GM21529 (cell line): ENCODE measurements at regions not wholly inside any gene's neighbourhood (a gene's known extent, or its start where the extent isn't known, plus 50 kb on each side); places are given as distances from the start of the nearest gene placed in this dataset.

Experiments used
- ATAC-seq: cut with Tn5 transposase; IDR thresholded peaks from one replicate; pipeline ENCODE4 v1.9.1; 2021; ENCODE audit not compliant: unreplicated experiment

- ATAC-seq, result no peak
These were observed 339.6 kb downstream of the ENC1 start for GRCh38 chr5:74300808-74301389.

GRCh38 chr5:74299833-74300232 lies 340.7 kb downstream of the ENC1 start:
- no peak for ATAC-seq

GRCh38 chr5:74296685-74297408 lies 343.7 kb downstream of the ENC1 start:
- ATAC-seq, result no peak

GRCh38 chr5:74295676-74296075 lies 344.9 kb downstream of the ENC1 start:
- no peak for ATAC-seq

GRCh38 chr5:74295141-74295540 lies 345.4 kb downstream of the ENC1 start:
- ATAC-seq, result no peak

- ATAC-seq, result peak; percentile 84
These were observed 346.3 kb downstream of the ENC1 start for GRCh38 chr5:74294231-74294705.

- no peak for ATAC-seq
These were observed 347.3 kb downstream of the ENC1 start for GRCh38 chr5:74293182-74293581.

GRCh38 chr5:74290634-74291241 lies 349.8 kb downstream of the ENC1 start:
- ATAC-seq, result no peak

- no peak for ATAC-seq
These were observed 350.8 kb downstream of the ENC1 start for GRCh38 chr5:74289691-74290090.

GRCh38 chr5:74289238-74289637 lies 351.3 kb downstream of the ENC1 start:
- no peak for ATAC-seq

- no peak for ATAC-seq
These were observed 351.9 kb downstream of the ENC1 start for GRCh38 chr5:74288448-74289108.

GRCh38 chr5:74288038-74288437 lies 352.5 kb downstream of the ENC1 start:
- ATAC-seq, result no peak

GRCh38 chr5:74286734-74287695 lies 353.5 kb downstream of the ENC1 start:
- ATAC-seq, result no peak

- ATAC-seq, result no peak
These were observed 354.8 kb downstream of the ENC1 start for GRCh38 chr5:74285675-74286280.

GRCh38 chr5:74282490-74282889 lies 358.0 kb downstream of the ENC1 start:
- no peak for ATAC-seq

- ATAC-seq, result no peak
These were observed 359.4 kb downstream of the ENC1 start for GRCh38 chr5:74281166-74281565.

GRCh38 chr5:74280306-74280705 lies 360.2 kb downstream of the ENC1 start:
- ATAC-seq, result no peak

GRCh38 chr5:74279244-74279643 lies 361.3 kb downstream of the ENC1 start:
- ATAC-seq, result no peak

GRCh38 chr5:74277418-74277817 lies 363.1 kb downstream of the ENC1 start:
- no peak for ATAC-seq
